GM21717 (cell line): ENCODE measurements at regions not wholly inside any gene's neighbourhood (a gene's known extent, or its start where the extent isn't known, plus 50 kb on each side); places are given as distances from the start of the nearest gene placed in this dataset.

ENCODE experiments used
- ATAC-seq: cut with Tn5 transposase; IDR thresholded peaks from one replicate; pipeline ENCODE4 v1.9.1; 2021; ENCODE audit warnings: mild to moderate bottlenecking, moderate library complexity; ENCODE audit not compliant: unreplicated experiment

GRCh38 chr2:18907508-18907907, 318.1 kb upstream of the NT5C1B start:
- no peak for ATAC-seq

DNA sequence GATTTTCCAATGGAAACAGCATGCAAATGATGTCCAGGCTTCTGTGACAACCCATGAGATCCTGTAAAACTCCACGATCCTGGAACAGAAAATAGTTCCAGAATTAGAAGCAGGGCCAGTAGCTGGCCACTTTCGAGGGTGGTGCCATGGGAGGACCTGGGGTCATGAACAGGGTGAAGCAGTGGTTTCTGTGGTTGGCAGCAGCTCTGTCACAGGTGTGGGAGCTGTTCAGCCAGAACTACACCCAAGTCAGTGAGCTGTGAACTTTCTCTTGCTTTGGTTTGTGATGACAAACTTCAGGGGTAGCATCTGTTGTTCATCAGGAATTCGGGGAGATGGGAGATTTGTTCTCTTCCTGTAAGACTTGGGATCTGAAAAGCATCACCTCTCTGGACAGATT, 314.4 kb upstream of the NT5C1B start:
- ATAC-seq = peak; percentile 98

DNA sequence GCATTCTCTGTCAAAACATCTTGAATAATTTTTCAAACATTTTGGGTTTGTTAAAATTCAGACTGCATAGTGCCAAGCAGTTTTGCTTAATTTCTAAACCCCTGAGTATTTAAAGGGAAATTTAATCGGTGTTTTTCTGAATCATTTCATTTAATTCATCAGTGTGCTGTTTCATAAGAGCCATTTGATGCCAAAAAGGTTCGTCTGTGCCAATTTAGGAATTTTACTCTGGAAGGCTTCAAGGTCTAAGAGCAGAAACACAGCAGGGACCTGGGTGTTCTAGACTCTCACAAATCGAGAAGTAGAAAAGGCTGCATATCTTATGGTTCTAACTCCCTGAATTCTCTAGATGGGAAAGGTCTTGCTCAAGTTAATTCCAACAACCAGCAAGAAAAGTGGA, 311.9 kb upstream of the NT5C1B start:
- no peak for ATAC-seq

GRCh38 chr2:18900691-18901141, 311.3 kb upstream of the NT5C1B start:
- no peak for ATAC-seq

GRCh38 chr2:18899725-18900124, 310.4 kb upstream of the NT5C1B start:
- no peak for ATAC-seq

DNA sequence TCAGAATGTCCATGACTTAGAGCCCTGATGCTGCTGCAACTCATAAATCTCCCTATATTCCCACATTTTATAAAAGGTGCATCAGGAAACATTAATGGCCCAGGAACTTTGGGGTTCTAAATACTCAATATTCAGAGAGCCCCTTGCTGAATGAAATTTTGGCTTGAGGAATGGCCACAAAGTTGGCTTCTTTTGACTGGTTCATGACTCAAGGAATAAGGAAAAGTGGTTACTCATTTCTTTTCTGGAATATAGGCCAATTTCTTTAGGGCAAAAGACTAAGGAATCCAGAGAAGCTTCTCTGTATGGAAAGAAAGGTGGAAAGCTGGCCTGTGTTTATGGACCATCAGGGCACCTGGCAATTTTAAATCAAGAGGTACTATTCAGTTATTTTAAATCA, 308.9 kb upstream of the NT5C1B start:
- no peak for ATAC-seq

GRCh38 chr2:18896125-18896764, 306.9 kb upstream of the NT5C1B start:
- no peak for ATAC-seq

DNA sequence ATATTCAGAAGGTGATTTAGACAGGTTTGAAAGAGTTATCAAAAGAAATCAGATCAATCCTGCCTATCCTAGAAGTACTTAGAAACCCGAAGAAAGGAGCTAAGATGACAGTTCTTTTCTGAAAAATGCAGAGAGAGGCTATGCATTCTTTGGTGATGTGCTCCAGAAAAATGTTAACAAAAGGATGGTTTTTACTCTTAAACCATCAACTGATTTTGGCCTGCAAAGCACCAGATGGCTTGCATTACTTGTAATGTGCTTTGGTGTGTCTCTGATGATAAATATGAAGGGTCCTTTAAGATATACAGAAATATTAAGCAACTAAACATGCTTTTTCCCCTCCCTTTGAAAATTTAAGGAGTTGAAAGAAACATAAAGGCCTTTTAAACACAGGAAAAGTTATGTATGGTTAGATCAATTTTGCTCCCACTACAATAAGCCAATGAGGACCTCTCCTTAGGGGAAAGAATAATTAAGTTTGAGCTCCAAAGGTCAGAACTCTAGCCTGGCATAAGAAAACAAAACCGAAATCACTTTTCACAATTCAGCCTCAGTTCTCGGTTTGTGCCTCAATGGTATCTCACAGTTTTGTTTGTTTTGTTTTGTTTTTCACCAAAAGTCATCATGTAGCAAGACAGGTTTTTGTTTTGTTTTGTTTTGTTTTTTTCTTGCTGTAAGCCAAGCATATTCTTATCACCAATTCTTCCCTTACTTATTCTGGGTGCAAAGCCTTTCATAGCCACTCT, 302.4 kb upstream of the NT5C1B start:
- peak; percentile 68 for ATAC-seq

- no peak for ATAC-seq
These were observed 300.4 kb upstream of the NT5C1B start for GRCh38 chr2:18889565-18890332.

DNA sequence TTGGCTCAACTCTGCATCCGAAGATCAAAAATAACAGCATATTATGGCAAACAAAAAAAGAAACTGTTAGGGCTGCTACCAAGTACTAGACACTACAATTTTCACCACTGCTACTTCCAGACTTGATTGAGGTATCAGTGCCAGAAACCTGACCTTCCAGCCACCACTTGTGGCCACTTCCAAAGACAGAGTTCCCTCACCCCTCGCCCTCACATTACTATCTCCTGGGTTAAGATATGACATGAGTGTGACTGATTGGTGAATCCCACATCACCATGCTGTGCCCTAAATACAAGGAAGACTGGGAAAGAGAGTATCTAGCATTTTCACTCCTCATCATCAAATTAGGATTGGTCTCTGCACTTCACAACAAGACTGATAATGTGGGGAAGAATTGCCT, 296.1 kb upstream of the NT5C1B start:
- no peak for ATAC-seq

DNA sequence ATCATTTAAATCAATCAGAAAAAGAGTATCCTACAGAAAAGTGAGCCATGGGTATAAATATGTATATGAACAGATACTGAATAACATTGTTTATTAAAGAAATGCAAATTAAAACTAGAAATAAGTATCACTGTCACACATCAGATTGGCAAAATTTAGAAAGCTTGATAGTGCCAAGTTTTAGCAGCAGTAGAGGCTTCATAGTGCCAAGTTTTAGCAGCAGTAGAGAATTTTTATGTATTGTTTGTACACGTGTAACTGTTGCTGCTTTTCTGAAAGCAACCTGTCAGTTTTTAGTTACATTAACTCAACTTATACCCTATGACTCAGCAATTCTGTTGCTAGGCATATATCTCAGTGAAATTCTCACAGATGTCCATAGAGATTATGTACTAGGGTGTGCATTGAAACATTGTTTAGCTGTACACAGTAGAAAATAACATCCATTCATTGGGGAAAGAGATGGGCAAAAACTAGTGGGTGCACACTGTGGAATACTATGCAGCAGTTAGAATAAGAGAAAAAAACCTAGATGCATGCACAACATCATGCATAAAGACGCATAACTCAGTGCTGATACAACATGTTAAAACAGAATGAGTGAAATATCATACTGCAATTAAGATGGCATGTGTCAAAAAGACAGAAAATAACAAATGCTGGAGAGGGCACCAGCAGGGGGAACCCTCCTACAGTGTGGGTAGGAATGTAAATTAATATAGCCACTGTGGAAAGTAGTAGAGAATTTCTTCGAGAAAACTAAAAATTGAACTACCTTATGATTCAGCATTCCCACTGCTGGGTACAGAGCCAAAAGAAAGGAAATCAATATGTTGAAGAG, 294.5 kb upstream of the NT5C1B start:
- ATAC-seq = no peak

DNA sequence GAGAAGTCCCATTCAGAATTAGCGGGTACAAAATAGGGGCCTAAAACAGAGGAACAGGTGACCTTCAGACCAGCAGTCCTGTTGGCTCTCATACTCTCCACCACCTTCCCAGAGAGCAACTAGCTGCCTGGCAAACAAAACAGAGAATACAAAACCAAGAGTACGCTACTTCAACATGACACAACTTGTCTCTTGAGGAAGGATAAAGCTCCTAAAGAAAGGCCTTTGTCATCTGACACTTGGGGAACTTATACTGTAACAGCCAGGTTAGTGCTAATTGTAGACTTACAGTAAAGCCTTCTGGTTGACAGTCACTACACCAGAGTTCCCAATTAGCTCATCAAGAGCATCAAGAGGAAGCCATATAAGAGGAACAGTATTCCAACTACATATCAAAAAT, 282.1 kb upstream of the NT5C1B start:
- no peak for ATAC-seq

DNA sequence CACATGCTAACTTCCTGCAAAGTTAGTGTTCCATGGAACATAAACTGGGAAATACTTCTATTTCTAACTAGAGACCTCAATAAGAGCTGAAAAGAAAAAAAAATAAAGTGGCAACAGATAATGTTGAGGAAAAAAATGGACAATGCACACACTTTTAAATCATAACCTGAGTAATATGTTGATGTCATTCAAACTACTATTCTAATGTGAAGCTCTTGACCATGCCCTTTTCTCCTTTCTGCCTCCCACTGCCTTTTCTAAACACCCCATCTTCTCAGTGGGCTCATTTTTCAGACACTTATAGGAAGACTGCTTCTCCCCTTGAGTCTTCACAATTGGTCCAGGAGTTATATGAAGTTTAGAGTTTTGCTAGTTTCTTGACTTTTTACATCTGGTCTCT, 280.9 kb upstream of the NT5C1B start:
- no peak for ATAC-seq

DNA sequence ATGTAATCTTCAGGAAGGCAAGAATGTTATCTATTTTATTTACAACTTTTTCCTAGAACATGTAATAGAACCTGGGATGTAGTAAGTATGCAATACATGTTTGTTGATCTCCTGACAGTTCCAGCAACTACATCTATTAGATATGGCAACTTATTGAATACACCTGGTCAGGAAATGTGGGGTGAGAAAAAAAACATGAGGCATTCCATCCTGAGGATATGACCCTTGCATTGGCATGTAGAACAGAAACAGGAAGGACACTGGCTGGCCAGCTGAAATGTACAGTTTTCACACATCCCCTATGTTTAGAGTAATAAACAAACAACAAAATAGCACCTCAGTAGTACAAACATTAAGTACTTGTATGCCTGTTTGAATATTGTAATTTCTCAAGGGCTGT, 272.6 kb upstream of the NT5C1B start:
- ATAC-seq = no peak

DNA sequence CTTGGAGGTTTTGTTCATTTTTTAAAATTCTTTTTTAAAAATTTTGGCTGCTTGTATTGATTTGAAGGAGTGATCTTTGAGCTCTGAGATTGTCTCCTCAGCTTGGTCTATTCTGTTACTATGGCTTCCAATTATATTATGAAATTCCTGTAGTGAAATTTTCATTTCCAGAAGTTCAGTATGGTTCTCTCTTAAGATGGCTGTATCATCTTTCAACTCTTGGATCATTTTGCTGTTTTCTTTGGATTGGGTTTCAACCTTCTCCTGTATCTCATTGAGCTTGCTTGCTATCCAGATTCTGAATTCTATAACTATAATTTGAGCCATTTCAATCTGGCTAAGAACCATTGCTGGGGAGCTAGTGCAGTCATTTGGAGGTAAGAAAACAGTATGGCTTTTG, 270.8 kb upstream of the NT5C1B start:
- no peak for ATAC-seq

- no peak for ATAC-seq
These were observed 267.4 kb upstream of the NT5C1B start for GRCh38 chr2:18856765-18857164.

DNA sequence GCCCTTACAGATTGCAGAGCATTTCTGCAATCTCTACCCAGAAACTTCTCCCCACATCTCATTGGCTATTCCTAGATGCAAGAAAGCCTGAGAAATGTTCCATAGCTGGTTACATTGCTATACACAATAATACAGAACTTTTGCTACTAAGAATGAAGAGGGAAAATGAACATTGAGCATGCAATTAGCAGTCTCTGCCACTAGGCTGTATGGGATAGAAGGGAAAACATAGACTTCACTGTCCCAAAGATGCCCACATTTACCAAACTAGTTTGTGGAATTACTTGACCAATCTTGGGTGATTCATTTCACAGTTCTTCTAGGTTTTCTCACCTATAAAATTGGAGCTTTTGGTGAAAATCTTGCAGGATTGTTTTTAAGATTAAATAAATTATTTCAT, 265.7 kb upstream of the NT5C1B start:
- ATAC-seq = no peak

GRCh38 chr2:18849841-18850578, 260.6 kb upstream of the NT5C1B start:
- ATAC-seq = peak; percentile 98

DNA sequence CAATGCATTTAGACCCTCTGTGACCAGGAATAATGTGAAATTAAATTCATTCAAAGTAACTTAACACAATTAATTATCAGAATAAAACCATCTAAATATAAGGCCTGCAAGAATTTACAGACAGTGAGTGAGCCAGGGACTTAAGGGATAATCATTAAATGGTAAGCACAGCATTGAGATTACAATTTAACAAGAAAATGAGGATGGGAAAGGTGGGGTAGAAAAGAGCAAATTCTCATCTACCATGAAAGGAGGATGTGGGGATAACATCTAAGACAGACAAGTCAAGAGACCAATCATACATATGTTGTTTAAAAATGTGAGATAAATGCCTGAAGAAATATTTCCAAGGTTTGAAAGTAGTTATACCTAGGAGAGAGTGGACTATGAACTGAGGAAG, 259.3 kb upstream of the NT5C1B start:
- ATAC-seq = no peak

DNA sequence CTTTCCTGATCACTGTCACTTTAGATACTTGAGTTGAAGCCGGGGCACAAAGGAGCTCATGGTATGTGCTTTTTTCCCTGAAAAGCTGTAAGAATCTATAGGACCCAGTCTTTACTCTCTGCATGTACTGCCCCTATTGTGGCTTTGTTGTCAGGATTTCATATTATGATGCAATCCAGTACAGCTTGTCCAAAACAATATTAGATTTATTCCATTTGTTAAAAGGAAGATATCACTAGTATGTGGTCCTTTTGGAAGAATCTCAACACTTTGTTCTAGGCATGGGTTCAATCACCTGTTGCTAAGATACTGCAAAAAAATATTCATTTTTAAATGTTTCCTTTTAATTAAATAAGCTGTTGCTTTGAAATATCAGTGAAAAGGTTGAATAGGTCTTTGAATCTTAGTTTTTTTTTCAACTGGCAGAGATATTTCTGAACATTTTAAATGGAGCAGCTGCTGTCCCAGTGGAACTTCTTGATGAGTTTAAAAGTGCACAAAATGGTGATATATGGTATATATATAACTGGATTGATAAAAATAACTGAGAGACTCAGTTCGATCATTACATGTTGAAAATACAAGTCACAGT, 256.6 kb upstream of the NT5C1B start:
- no peak for ATAC-seq
